ENCODE measurements at regions not wholly inside any gene's neighbourhood (a gene's known extent, or its start where the extent isn't known, plus 50 kb on each side); places are given as distances from the start of the nearest gene placed in this dataset.
"Not testable (repeated sequence)": the region's sequence is repeated elsewhere in the genome, so short reads cannot be mapped to it uniquely, and the experiment has no call there.

DNA sequence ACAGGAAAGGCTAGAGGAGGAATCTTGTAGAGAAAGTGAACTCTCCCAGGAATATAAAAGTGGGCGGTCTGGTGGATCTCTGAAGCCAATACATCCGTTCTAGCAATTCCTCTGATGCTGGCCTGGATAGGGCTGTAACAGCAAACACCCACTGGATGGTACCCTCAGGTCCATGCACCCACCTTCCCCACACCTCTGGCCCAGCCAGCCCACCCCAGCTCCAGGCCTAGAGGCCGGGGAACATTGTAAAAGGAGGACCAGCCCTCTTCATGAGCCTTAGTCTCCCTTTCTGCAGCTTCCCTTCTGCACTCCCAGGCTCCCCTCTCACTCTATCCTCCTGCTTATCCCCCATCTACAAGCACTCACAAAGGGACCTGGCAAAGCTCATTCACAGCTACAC lies 443.9 kb downstream of the BUD13 start:
- DNase-seq: no peak

DNA sequence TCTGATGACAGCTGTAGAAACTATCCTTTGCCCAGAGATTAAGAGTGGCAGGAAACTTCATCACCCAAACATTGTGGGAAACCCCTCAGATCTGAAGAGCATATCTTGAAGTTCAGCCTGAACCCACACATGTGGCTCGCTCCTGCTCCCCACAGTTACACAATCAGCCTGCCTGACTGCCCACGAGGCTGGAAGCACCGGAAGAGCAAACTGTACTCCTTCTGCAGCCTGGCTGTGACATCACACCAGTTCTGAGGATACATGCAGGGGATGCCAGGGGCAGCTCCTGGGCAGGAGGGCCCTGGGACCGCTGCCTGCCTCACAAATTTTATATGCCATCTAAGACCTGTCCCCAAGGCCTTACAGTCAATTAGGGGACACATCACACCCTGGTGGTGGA lies 444.4 kb downstream of the BUD13 start:
- no peak for DNase-seq

DNA sequence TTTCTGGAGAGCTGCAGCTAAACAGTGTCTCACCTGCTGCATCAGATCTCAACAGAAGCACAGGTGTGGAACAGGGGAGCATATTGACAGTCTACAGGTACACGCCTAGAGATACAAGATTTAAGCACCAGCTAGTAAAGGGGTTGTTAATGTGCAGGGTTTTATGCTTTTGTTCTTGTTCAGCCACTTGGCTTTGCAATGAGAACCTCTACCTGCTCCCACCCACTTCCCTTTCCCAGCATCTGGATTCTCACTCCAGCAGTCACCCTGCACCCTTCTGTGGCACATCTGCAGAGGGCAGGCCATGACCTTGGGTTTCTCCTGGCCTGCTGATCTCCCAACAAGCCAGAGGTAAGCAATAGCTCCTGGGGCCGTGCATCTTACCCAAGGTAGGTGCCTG lies 446.6 kb downstream of the BUD13 start:
- no peak for DNase-seq

GRCh38 chr11:116325247-116325646 lies 447.5 kb downstream of the BUD13 start:
- DNase-seq: no peak

DNA sequence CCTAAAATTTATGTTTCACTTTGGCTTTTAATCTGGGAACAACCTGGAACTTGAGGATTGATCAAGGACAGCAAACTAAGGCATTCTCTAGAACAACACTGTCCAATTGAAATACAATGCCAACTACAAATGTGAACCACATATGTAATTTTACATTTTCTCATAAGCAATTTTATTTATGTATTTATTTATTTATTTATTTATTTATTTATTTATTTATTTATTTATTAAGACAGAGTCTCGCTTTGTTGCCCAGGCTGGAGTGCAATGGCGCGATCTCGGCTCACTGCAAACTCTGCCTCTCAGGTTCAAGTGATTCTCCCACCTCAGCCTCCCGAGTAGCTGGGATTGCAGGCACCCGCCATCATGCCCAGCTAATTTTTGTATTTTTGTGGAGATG lies 448.7 kb downstream of the BUD13 start:
- not testable (repeated sequence) for DNase-seq

DNA sequence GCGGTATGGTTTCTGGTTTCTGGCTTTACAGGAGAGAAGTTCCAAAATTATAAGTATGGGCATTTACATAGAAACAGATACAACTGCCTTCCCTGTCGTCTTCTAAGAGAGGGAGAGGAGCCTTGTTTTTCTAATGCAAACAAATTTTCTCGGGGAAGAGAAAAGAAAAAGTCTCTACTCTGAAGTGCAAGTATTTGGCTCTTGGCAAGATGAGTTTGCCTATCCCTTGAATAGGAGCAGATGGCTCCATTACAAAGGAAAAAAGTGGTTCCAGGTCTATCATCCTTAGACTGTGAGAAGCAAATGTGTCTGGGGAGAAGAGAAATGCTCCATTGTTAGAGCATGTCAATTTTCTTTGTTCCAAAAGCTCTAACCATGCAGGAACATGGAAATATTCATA lies 455.6 kb downstream of the BUD13 start:
- DNase-seq: no peak

- DNase-seq: no peak
These were observed 458.8 kb downstream of the BUD13 start for GRCh38 chr11:116314006-116314405.

DNA sequence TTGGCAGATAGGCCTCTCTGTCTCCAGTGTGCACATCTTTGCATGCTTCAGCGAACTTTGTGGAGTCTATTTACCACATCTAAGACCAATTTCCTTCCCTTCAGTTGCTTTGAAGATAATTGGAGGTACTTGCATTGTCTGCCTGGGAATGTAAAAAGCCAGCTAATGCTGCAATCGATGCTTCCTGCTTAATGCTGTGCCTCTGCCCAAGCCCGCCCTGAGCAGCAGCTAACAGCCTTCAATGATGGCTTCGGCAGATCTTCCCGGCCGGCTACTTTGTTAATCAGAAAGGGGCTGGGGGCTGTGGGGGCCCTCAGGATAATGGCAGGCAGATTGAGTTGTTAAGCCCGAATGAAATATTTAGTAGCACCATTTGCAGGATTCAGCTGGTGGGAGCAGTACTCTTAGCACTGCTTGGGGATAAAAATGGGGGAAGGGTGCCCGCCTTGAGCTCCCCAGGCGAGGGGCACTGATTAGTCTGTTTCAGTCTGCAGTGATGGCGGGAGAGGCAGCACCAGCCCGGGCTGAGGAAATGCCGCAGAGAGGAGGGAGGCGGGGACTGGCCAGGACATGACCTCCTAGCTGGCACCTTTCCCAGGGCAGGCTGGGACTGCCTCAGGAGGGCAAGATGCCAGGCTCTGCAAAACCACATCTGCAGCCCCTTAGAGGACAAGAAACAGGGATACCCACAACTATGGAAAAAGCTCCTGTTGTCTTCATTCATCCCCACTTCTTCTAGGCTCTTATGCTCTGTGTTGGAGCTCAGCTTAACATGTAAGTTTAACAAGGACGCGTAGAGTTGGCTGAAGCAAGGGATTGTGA lies 460.0 kb downstream of the BUD13 start:
- no peak for DNase-seq

GRCh38 chr11:116311206-116311605 lies 461.6 kb downstream of the BUD13 start:
- no peak for DNase-seq

DNA sequence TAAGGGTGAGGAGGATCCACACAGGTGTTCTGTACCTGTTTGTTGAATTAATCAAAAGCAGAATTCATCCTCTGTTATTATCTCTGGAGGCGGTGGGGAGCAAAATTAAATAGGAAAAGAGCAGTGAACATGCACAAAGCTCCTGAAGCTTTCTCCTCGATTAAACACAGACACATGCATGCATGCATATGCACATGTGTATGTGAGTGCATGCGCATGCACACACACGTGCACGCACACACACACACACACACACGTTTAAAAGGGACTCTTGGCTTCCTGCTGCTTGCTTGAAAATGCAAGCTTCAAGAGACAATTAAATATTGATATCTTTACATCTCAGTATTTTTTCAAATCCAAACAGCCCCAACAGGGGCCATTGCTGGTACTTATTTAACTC lies 462.1 kb downstream of the BUD13 start:
- no peak for DNase-seq

DNA sequence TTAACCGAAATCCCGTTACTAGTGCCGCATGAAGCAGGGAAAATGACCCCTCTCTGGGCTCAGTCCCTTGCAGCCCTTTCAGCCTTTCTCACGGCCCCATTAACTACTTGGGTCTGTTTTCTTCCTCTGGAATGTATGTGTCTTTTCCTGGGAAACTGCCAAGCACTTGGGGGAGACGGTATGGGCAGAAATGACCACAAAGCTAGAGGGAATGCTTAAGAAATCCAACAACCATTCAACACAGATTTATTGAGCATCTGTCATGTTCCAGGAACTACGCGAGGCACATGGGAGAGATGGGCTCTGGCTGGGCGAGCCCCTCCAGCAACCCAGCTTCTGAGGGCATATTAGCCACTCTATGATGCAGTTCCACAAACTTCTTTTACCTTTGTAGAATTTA lies 462.6 kb downstream of the BUD13 start:
- DNase-seq: no peak

GRCh38 chr11:116309446-116309845 lies 463.3 kb downstream of the BUD13 start:
- DNase-seq: no peak

DNA sequence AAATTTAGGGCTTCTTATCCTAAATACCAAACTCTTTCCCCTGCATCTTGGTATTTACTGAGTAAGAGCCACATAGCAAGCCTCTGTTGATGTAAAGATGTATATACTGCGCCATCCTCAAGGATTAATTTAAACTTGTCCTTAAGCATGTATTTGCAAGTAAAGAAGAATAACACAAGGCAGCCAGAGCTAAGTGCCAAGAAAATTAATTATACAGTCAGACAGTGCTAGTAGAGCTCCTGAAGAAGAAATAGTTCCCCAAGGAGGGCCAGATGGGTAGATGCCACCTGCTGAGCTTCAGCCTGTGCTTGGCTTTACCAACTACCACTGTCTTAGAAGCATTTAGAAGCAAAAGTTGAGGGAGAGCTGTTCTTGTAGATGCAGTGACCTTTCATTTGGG lies 470.0 kb downstream of the BUD13 start:
- no peak for DNase-seq

- no peak for DNase-seq
These were observed 471.6 kb downstream of the BUD13 start for GRCh38 chr11:116301141-116301540.

- DNase-seq: no peak
These were observed 472.6 kb downstream of the BUD13 start for GRCh38 chr11:116300232-116300631.

GRCh38 chr11:116294630-116295029 lies 478.2 kb downstream of the BUD13 start:
- no peak for DNase-seq

GRCh38 chr11:116287866-116288265 lies 484.9 kb downstream of the BUD13 start:
- DNase-seq: no peak

- no peak for DNase-seq
These were observed 487.8 kb downstream of the BUD13 start for GRCh38 chr11:116285026-116285425.

DNA sequence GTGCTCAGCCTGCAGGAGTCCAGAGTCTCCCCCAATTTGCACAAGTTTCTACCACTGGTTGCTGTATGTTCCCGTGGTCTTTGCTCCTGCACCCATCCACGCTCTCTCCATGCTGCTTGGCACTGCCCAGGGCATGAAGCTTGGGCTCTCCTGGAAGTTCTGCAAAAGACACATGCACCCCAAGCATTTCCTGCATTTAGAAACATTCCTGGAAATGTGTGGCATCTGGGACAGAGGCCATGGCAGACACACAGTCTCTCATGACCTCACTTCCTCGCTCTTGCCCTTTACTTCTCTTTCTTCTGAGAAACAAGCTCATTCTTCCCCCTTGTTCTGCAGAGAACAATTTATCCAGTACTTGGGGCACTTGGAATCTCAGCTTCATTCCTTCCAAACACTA lies 489.5 kb downstream of the BUD13 start:
- DNase-seq: no peak

DNA sequence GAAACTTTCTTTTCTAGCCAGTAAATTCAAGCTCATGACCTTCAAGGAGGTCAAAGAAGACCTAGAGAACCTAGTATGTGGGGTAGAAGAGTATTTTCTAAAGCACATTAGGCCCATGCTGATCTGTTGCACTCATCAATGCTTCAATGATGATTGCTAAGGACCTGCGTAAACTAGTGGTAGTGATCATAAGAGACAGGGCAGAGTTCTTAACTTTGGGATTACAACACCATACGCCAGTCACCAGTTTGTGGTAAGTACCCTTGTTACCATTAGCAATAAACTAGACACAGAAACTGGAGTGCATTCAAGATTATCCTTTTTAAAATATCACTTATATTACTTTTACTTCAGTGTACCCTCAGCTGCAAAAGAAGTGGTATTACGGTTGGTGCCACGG lies 490.3 kb downstream of the BUD13 start:
- DNase-seq: no peak

GRCh38 chr11:116281173-116282160 lies 491.3 kb downstream of the BUD13 start:
- no peak for DNase-seq

- no peak for DNase-seq
These were observed 493.3 kb downstream of the BUD13 start for GRCh38 chr11:116279511-116279910.

GRCh38 chr11:116278076-116278475 lies 494.7 kb downstream of the BUD13 start:
- no peak for DNase-seq

Data from activated CD8-positive, alpha-beta memory T cell treated with anti-CD3 and anti-CD28 coated beads for 24 hours (primary cell).